Nucleus accumbens (tissue), 56 donors: ENCODE measurements at regions not wholly inside any gene's neighbourhood (a gene's known extent, or its start where the extent isn't known, plus 50 kb on each side); places are given as distances from the start of the nearest gene placed in this dataset.
"Not testable (repeated sequence)": the region's sequence is repeated elsewhere in the genome, so short reads cannot be mapped to it uniquely, and the experiment has no call there.

Experiments used
- DNase-seq, 56 donors: peaks; one replicate each; lab custom pipeline; 2025; lab: John Stamatoyannopoulos, UW

DNA sequence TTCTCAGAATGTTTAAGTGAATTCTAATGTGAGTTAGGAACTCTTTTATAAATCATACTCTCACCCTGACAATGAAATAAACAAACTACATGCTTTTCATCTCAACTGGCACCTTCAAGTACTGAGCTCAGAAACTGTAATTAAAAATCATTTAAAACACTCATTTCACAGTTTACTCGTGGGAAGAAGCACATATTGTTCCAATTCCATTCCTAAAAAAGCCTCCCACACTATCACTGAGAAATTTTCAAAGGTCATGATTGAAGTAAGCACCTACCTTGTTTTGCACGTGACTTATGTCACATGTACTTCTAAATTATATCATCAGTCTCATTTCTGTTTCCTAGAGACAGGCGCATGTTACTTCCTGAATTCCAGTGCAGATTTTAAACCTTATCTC, 678.1 kb upstream of the SLC8A1 start:
- DNase-seq = no peak

DNA sequence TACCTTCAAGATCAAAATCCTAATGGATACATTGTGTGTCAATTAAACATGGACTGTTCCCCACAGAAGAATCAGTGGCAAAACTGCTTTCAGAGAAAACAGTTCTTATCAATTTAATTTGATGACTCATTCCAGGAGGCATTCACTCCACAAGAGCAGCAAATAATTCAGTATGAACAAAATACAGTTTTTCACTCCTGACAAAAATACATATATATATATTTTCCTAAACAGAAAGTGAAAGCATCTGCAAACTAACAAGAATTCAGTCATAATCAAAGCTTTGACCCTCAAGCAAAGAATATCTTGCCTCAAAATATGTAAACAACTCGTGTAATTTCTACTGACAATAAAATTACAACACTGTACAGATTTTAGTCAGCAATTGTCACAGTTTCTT, 685.1 kb upstream of the SLC8A1 start:
- DNase-seq = no peak

DNA sequence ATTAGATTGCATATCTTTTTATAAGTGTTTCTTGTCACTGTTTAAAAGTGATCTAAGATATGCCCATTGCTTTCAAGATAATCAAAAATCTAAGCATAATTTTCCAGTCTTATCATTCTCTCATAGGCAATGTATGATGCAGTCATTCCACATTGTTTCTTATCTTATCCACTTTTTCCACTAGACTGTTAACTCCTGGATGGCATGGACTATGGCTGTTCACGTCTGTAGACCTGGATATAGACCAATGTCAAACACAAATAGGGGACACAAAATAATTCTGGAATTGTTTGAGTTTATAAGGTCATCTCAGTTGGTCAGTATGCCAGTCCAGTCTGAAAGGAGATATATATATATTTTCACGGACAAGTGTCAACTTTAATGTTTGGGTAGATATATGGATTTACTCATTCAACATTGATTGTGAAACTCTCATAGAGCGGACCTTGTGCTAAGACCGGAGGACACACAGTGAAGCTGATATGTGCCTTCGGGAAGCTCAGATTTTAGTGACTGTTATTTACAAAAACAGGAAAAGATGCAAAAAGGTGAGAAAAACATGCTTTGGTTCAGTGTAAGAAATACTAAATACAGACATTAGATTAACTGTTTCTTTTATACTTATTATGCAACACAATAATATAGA, 689.4 kb upstream of the SLC8A1 start:
- DNase-seq = no peak

DNA sequence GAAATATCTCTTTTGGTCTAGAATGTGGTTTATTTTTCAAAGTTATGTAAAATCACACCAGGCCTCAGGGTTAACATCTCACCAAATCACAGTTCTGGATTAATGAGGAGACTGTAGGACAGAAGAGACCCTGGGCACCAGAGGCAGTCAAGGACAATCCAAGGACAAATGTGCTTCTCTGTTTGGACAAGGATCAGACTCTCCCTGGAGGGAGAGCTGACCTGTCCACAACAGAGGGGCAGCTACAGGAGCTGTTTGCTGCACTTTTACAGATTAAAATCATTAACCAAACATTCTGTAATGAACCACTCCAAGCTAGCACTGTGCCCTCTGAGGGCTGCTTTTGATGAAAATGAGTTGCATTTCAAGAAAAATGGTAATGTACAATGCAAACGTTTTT, 690.6 kb upstream of the SLC8A1 start:
- no peak for DNase-seq

- DNase-seq = no peak
These were observed 693.2 kb upstream of the SLC8A1 start for GRCh38 chr2:41145066-41145465.

GRCh38 chr2:41149054-41149453, 697.2 kb upstream of the SLC8A1 start:
- DNase-seq = no peak

DNA sequence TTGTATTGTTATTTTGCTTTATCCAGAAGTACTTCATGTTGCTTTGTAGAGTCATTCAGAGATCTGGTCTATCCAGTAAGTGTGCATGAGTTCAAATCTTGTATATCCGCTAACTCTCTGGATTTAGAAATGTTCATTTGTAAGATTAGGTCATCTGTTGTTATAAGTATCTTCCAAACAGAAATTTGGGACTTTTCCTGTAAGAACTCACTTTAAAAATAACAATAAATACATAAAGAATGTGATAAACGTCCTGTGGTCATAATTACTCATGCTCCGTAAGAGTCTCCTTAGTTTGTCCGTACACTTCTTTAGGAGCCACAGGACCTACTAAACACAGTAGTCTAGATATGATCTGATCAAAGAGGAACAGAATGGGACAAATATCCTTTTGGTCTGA, 699.9 kb upstream of the SLC8A1 start:
- no peak for DNase-seq

- no peak for DNase-seq
These were observed 700.4 kb upstream of the SLC8A1 start for GRCh38 chr2:41152318-41152717.

DNA sequence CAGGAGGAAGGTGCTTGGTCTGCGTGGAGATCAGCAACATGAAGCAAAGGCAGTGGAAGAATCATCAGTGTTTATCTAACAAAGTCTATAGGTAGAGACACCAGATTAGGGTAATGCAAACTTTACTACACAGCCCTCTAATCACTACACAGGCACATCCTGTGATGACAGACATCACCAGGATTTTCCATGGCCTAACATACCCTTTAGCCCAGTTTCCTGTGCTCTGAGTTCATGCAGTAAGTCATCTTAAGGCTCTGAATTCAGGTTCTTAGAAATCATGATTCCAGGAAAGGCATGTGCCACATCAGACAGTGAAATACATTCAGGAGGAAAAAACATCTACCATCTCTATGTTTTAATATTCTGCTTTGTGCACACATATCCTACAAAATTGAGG, 708.5 kb upstream of the SLC8A1 start:
- no peak for DNase-seq

GRCh38 chr2:41167014-41167413, 715.1 kb upstream of the SLC8A1 start:
- no peak for DNase-seq

GRCh38 chr2:41169744-41170143, 717.9 kb upstream of the SLC8A1 start:
- no peak for DNase-seq

GRCh38 chr2:41170589-41170988, 718.7 kb upstream of the SLC8A1 start:
- no peak for DNase-seq

- DNase-seq = no peak
These were observed 728.5 kb upstream of the SLC8A1 start for GRCh38 chr2:41180387-41180786.

DNA sequence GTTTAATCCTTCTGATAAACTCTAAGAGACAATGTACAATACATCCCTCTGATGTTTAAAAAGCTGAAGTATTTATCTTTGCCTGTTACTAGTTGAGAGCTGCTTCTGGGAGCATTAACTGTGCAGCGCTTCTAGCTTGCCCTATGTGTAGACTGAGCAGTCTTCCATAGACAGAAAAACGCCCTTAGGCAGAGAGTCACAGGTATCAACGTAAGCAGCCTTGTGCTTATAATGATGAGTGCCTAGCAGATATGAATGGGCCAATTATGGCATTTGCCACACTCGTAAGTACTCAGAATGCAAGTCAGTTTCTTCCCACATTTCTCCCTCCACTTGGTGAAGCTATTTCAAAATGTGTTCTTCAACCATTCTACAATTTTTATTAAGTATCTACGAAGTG, 731.1 kb upstream of the SLC8A1 start:
- no peak for DNase-seq

DNA sequence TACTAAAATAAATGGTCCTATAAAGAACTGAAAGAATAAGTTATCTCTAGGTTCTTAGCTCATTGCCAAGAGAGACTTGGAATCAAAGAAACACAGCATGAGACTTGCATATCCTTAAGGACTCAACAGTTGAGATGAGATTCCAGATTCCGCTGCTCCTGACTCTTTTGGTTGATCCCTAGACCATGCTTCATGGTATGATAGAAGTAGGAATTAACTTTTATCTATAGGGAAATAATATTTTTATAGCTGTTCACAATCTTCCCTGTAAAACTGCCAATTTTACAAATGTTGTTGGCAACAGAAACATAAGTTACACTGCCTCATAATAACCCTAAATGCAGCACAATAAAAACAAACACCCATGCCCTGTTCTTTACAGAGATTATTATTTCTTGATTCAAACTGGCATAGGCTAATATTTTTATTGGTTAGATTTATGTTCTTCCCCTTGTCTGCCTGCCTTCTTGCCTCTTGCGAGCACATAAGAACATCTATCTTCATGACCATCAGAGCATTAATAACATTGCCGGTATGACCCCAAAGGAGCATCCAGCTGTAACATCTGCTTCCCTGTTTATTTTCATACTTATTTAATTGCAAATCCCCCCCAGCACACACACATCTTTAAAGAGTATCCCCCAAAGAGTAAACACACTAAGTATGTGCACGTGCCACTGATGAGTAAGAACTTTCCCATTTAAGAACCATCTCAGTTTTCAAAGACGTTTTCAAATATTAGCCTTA, 735.7 kb upstream of the SLC8A1 start:
- no peak for DNase-seq

DNA sequence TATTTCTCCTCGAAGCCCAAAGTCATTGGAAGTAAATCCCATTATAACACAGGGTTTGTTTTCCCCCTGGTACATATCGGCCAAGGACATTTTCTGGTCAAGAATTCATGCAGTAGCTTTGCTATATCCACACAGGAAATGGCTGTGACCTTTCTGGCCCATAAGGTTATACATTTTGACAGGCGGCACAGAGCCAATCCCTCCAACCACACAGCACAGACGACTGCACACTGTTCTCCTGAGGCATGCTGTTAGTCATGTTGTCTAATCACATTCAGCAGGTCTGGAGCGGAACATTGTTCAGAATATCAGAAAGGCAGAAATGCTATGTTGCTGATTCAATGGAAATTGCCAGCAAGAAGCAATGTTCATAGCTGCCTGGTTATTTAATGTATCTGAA, 742.3 kb upstream of the SLC8A1 start:
- DNase-seq = no peak

DNA sequence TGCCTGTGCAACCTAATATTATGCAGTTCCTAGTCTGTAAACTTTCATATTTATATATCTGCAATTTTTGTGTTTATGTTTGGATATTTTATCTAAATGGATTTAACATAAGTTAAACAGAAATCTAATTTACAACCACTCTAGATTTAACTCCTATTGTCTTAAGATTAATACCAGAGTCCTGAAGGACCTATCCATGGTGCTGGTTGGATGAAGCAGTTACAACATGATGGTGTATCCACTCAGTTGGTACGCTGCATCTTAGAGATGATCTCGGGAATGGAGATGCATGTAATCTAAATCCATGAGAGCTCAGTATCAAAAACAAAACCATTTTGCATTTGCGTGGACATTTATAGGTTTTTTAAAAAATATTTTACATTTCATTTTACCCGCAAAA, 745.9 kb upstream of the SLC8A1 start:
- no peak for DNase-seq

DNA sequence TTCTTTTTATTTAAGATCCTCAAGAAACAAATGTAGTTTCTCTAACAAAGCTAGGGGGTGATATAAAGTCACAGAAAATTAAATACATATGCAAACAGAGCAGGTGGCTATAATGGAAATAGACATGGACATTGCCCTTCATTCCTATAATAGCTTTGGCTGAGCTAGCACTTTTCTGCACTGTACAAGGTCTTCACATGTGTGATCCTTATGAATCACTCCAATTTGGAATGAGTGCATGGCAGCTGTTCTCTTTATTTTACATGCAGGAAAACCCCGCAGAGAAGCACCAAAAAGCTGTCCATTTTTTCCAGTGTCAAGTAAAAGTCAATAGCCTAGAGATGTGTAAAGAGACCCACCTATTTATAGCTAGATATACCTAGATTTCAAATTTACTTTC, 747.4 kb upstream of the SLC8A1 start:
- no peak for DNase-seq

- DNase-seq = no peak
These were observed 752.4 kb upstream of the SLC8A1 start for GRCh38 chr2:41204315-41204714.

DNA sequence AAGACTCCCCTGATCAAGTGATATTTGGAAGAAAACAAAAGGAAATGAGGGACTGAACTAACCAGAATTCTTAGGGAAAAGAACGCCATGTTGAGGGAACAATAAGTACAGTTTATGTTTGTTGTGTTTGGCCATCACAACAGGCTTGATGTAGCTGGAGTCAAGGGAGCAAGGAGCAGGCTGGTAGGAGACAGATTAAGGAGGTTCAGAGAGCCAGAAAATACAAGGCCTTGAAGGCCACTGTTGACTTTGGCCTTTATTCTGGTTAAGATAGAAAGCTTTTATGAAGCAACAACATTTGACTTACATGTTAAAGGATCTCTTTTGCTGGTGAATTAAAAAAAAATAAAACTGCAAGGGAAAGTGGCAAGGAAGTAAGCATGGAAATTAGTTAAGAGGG, 754.1 kb upstream of the SLC8A1 start:
- DNase-seq = no peak

GRCh38 chr2:41207578-41207977, 755.7 kb upstream of the SLC8A1 start:
- no peak for DNase-seq

GRCh38 chr2:41210030-41210429, 758.1 kb upstream of the SLC8A1 start:
- DNase-seq = not testable (repeated sequence)

- DNase-seq = no peak
These were observed 765.1 kb upstream of the SLC8A1 start for GRCh38 chr2:41216978-41217377.
